SU-DHL-6 (cell line): ENCODE measurements at regions not wholly inside any gene's neighbourhood (a gene's known extent, or its start where the extent isn't known, plus 50 kb on each side); places are given as distances from the start of the nearest gene placed in this dataset.
"Not testable (repeated sequence)": the region's sequence is repeated elsewhere in the genome, so short reads cannot be mapped to it uniquely, and the experiment has no call there.

Experiments used
- CTCF ChIP-seq: fragments of 200-600 bp; sonication (generic); IDR thresholded peaks from one replicate; pipeline ENCODE4 v1.5.1; 2017; ENCODE audit warnings: antibody characterized with exemption, mild to moderate bottlenecking, low read length, moderate library complexity; ENCODE audit not compliant: insufficient read depth, poor library complexity, severe bottlenecking
- EZH2phosphoT487 ChIP-seq: fragments of 200-600 bp; sonication (generic), shearing (Covaris generic); conservative IDR thresholded peaks from 2 replicates; pipeline ENCODE4 v1.6.1; 2018; ENCODE audit warnings: mild to moderate bottlenecking, antibody characterized with exemption, low read length, moderate library complexity, mixed read lengths

DNA sequence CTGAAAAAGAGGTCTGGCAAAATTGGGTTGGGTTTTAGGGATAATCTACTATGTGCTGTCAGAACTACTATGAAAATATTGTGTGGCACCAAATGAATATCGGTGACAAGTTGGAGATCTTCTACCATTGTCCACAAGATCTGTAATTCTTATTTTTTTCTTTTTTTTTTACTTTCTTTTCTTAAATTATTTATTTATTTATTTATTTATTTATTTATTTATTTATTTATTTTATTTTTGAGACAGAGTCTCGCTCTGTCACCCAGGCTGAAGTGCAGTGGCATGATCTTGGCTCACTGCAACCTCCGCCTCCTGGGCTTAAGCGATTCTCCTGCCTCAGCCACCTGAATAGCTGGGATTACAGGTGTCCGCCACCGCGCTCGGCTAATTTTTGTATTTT is 259.4 kb downstream of the HS3ST3B1 start:
- TF ChIP-seq EZH2phosphoT487, CTCF: not testable (repeated sequence)
